ENCODE measurements at regions not wholly inside any gene's neighbourhood (a gene's known extent, or its start where the extent isn't known, plus 50 kb on each side); places are given as distances from the start of the nearest gene placed in this dataset.

DNA sequence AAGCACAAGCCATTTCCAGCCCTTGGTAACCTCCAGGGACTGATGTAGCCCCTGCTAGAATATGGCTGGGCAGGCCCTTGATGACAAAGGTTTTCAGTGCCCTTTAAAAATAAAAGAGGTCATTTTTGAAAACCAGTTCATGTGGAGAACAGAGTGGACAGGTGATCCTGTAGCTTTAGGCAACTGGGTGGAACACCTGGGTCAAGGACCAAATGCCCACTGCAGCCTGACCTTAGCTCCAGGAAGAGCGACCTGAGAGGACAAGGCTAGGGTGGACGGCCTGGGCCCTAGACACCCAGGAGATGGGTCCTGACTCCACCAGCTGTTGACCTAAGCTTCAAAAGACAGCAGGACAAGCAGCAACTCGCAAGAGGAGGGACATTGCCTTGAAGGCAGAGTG, 116.6 kb downstream of the LIPG start:
- H3K27ac ChIP-seq, result no peak overlapping the region
- no peak overlapping the region for H3K4me3 ChIP-seq
- H3K36me3 ChIP-seq (ENCODE audit: low read depth, missing control alignments), result no peaks in the 10 kb centered on the region
- WGBS, 2 donors, result 85 to 100% methylated on average over 2 to 3 of the region's 3 CpGs
- no peaks in the 10 kb centered on the region for H3K27me3 ChIP-seq
- H3K9me3 ChIP-seq, result no peaks in the 10 kb centered on the region
- DNase-seq, result no peak
- intact Hi-C loops (cut with DNase I; ENCODE audit: low total_unique reads), result no loop called here
- H3K4me1 ChIP-seq, result no peaks in the 10 kb centered on the region
- TF ChIP-seq POLR2A (IDR thresholded peaks at IDR 0.05), result no peak
- TF ChIP-seq, protein P1, sequence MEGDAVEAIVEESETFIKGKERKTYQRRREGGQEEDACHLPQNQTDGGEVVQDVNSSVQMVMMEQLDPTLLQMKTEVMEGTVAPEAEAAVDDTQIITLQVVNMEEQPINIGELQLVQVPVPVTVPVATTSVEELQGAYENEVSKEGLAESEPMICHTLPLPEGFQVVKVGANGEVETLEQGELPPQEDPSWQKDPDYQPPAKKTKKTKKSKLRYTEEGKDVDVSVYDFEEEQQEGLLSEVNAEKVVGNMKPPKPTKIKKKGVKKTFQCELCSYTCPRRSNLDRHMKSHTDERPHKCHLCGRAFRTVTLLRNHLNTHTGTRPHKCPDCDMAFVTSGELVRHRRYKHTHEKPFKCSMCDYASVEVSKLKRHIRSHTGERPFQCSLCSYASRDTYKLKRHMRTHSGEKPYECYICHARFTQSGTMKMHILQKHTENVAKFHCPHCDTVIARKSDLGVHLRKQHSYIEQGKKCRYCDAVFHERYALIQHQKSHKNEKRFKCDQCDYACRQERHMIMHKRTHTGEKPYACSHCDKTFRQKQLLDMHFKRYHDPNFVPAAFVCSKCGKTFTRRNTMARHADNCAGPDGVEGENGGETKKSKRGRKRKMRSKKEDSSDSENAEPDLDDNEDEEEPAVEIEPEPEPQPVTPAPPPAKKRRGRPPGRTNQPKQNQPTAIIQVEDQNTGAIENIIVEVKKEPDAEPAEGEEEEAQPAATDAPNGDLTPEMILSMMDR (IDR thresholded peaks at IDR 0.05), result no peak

DNA sequence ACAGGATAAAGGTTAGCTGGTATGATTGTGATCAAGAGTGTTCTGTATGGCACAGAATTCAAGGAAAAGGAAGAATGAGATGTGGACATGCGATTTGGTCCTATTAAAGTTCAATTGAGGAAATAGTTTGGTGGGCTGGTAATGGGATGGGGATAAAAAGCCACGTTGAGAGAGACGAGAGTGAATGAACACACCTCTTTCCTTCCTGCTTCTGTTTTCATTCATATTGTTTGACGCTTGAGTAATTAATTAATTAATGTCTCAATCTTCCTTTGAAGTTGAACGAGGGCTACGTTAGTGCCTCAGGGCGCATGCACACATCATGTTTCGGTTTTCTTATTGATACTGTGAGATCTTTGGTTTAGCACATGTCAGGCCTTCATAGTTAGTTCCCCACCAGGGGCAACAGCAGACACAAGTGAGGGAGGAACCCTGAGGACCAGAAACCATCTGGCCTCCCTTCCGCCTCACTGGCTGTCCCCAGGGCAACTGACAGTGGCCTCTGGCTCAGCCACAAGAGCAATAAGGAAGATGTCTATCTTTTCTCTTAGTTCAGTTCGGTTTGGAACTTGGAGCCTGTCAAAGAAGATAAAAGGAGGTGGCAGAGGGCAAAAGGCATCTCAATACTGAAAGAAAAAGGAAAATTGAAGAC, 116.0 kb downstream of the LIPG start:
- DNase-seq, result no peak
- no peaks in the 10 kb centered on the region for H3K27me3 ChIP-seq
- 82 to 91% methylated on average over 10 of the region's 10 CpGs for WGBS, 2 donors
- TF ChIP-seq, protein P1 (IDR thresholded peaks at IDR 0.05), result no peak
- TF ChIP-seq POLR2A (IDR thresholded peaks at IDR 0.05), result no peak
- no peak overlapping the region for H3K4me3 ChIP-seq
- intact Hi-C loops (cut with DNase I; ENCODE audit: low total_unique reads), result no loop called here
- no peaks in the 10 kb centered on the region for H3K4me1 ChIP-seq
- no peak overlapping the region for H3K27ac ChIP-seq
- H3K36me3 ChIP-seq (ENCODE audit: low read depth, missing control alignments), result no peaks in the 10 kb centered on the region
- H3K9me3 ChIP-seq, result no peaks in the 10 kb centered on the region

DNA sequence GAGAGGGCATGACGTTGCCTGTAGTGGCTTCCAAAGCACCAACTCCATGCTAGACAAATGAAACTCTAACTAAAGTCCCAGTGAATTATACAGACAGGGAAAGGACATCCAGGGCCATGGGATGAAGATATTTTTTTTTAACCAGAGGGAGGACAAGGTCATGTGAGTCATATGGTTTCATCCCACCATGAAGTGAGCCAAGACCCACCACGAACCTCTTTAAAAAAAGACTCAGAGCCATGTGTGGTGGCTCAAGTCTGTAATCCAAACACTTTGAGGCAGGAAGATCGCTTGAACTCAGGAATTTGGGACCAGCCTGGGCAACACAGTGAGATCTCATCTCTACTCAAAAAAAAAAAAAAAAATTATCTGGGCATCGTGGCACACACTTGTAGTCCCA, 115.2 kb downstream of the LIPG start:
- no peak overlapping the region for H3K27ac ChIP-seq
- no peaks in the 10 kb centered on the region for H3K9me3 ChIP-seq
- no peaks in the 10 kb centered on the region for H3K36me3 ChIP-seq (ENCODE audit: low read depth, missing control alignments)
- no peak for DNase-seq
- H3K4me3 ChIP-seq, result no peak overlapping the region
- H3K27me3 ChIP-seq, result no peaks in the 10 kb centered on the region
- intact Hi-C loops (cut with DNase I; ENCODE audit: low total_unique reads), result no loop called here
- no peaks in the 10 kb centered on the region for H3K4me1 ChIP-seq
- TF ChIP-seq, protein P1 (IDR thresholded peaks at IDR 0.05), result no peak
- TF ChIP-seq POLR2A (IDR thresholded peaks at IDR 0.05), result no peak
- 87 to 89% methylated on average over 4 of the region's 4 CpGs for WGBS, 2 donors

DNA sequence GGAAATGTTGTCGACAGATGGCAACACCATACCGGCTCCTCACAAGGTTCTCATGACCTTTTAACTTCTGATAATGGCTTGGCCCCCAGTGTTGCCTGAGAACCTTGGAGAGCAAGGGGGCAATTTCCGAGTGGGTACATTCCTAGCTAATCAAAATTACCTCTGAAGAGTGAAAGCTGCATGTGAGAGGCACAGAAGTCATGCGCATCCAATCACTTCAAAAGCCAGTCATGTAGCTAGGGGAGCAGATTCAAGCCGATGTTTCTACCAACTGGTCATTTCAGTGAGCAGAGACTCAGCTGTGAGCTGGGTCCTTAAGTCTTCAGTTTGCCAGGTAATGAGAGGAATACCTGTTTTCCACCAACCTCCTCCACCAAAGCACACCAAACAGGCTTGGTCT, 111.4 kb downstream of the LIPG start:
- no peaks in the 10 kb centered on the region for H3K27me3 ChIP-seq
- H3K4me3 ChIP-seq, result no peak overlapping the region
- DNase-seq, result no peak
- 87 to 94% methylated on average over 5 of the region's 5 CpGs for WGBS, 2 donors
- no peaks in the 10 kb centered on the region for H3K9me3 ChIP-seq
- no peaks in the 10 kb centered on the region for H3K36me3 ChIP-seq (ENCODE audit: low read depth, missing control alignments)
- TF ChIP-seq, protein P1 (IDR thresholded peaks at IDR 0.05), result no peak
- TF ChIP-seq POLR2A (IDR thresholded peaks at IDR 0.05), result no peak
- H3K27ac ChIP-seq, result no peak overlapping the region
- H3K4me1 ChIP-seq, result peaks cover 14% of the 10 kb centered on the region
- intact Hi-C loops (cut with DNase I; ENCODE audit: low total_unique reads), result no loop called here

DNA sequence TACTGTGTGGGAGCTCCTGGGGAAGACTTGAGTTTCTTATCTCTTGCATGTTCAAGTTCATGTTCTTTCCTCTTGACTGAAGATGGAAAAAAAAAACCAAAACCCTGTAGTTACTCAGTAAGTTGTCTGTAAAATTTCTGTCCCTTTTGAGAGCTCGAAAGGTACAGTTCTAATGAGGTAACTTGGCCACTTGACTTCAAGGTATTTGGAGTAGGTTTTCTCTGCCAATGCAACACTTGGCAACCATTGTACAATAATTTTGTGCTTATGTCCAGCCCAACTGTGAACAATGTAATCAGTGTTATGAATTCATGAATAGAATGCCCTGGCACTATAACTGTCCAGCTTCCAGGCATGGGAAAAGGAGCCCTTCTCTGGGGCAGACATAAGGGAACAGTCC, 111.0 kb downstream of the LIPG start:
- 91 to 93% methylated on average over 1 of the region's 1 CpG for WGBS, 2 donors
- Histone ChIP-seq H3K36me3 (ENCODE audit: low read depth, missing control alignments) (no peaks in the 10 kb centered on the region), H3K27ac (no peak overlapping the region), H3K27me3 (no peaks in the 10 kb centered on the region), H3K4me3 (no peak overlapping the region), H3K9me3 (no peaks in the 10 kb centered on the region), H3K4me1 (peaks cover 18% of the 10 kb centered on the region)
- intact Hi-C loops (cut with DNase I; ENCODE audit: low total_unique reads), result no loop called here
- no peak for DNase-seq
- no peak for TF ChIP-seq POLR2A (IDR thresholded peaks at IDR 0.05)
- TF ChIP-seq, protein P1 (IDR thresholded peaks at IDR 0.05), result no peak
